ENCODE measurements at regions not wholly inside any gene's neighbourhood (a gene's known extent, or its start where the extent isn't known, plus 50 kb on each side); places are given as distances from the start of the nearest gene placed in this dataset.

GRCh38 chr2:100643467-100643866, 80.7 kb downstream of the PDCL3 start:
- H3K27ac ChIP-seq (ENCODE audit: low read depth in 1 of 2, low read length in 2 of 2), result no peak overlapping the region
- no peak for DNase-seq (ENCODE audit: low spot score)
- no peaks in the 10 kb centered on the region for H3K4me1 ChIP-seq (ENCODE audit: control insufficient read depth in 4 of 4, insufficient read depth in 4 of 4, low read length in 3 of 4)
- no peaks in the 10 kb centered on the region for H3K36me3 ChIP-seq (ENCODE audit: control insufficient read depth in 4 of 4, insufficient read depth in 3 of 4, low read depth in 1 of 4, low read length in 3 of 4)
- H3K4me3 ChIP-seq (ENCODE audit: low read depth in 1 of 3, low read length in 3 of 3), result no peak overlapping the region
- TF ChIP-seq JUND (IDR thresholded peaks at IDR 0.05) (no peak), CTCF (IDR thresholded peaks at IDR 0.05; ENCODE audit: low read depth, low read length, missing input control) (no peak), EGR1 (IDR thresholded peaks at IDR 0.05; ENCODE audit: low read depth in 2 of 2) (no peak)
- H3K9me3 ChIP-seq (ENCODE audit: control insufficient read depth in 4 of 4, low read length in 3 of 4), result no peaks in the 10 kb centered on the region
- WGBS, result 84% methylated on average over 3 of the region's 3 CpGs
- H3K9ac ChIP-seq (ENCODE audit: low read depth in 1 of 2, low read length in 2 of 2), result no peak overlapping the region
- peaks cover 0 to 4% (median 2%) of the 10 kb centered on the region in 4 donors for H3K27me3 ChIP-seq (ENCODE audit: control insufficient read depth in 4 of 4, insufficient read depth in 4 of 4, low read length in 3 of 4)

DNA sequence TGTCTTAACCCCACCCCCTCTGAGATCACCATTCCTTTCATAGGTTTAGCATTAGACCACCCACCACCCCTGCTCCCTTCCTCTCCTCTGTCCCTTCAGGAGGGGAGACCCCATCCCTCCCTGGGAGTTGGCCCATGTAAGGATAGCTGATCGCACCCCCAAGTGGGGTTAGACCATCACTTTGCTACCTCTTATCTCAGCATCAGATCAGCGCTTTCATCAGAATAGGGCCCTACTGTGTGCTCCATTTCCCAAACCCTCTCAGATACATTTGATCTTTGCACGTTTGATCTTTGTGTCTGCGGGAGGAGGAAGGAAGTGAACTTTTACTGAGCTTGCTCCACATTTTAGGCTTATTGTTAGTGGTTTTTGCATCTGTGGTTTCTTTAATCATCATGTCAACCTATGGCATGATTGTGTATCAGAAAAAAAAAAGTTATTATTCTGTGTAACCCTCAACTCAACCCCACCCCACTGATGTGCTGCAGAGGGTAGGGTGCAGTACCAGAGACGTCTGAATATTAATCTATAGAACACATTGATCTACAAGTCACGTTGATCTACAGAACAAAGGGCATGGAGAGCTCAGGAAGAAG, 81.2 kb downstream of the PDCL3 start:
- WGBS, result 67% methylated on average over 6 of the region's 6 CpGs
- Histone ChIP-seq H3K27ac (ENCODE audit: low read depth in 1 of 2, low read length in 2 of 2) (no peak overlapping the region), H3K4me1 (ENCODE audit: control insufficient read depth in 4 of 4, insufficient read depth in 4 of 4, low read length in 3 of 4) (no peaks in the 10 kb centered on the region), H3K4me3 (ENCODE audit: low read depth in 1 of 3, low read length in 3 of 3) (no peak overlapping the region), H3K36me3 (ENCODE audit: control insufficient read depth in 4 of 4, insufficient read depth in 3 of 4, low read depth in 1 of 4, low read length in 3 of 4) (no peaks in the 10 kb centered on the region), H3K27me3 (ENCODE audit: control insufficient read depth in 4 of 4, insufficient read depth in 4 of 4, low read length in 3 of 4) (peaks cover 0 to 4% (median 2%) of the 10 kb centered on the region in 4 donors), H3K9me3 (ENCODE audit: control insufficient read depth in 4 of 4, low read length in 3 of 4) (no peaks in the 10 kb centered on the region), H3K9ac (ENCODE audit: low read depth in 1 of 2, low read length in 2 of 2) (no peak overlapping the region)
- no peak for DNase-seq (ENCODE audit: low spot score)
- TF ChIP-seq NR2F2 (IDR thresholded peaks at IDR 0.05), result no peak
- no peak for TF ChIP-seq HNF4A (conservative IDR thresholded peaks at IDR 0.05)
- TF ChIP-seq CTCF (IDR thresholded peaks at IDR 0.05; ENCODE audit: low read depth, low read length, missing input control), result no peak
- no peak for TF ChIP-seq RAD21 (IDR thresholded peaks at IDR 0.05)
- TF ChIP-seq RXRA (IDR thresholded peaks at IDR 0.05), result no peak
- no peak for TF ChIP-seq GABPA (IDR thresholded peaks at IDR 0.05 in 1 of 2, conservative IDR thresholded peaks at IDR 0.05 in 1 of 2)
- TF ChIP-seq JUND (IDR thresholded peaks at IDR 0.05), result no peak
- TF ChIP-seq HNF4G (IDR thresholded peaks at IDR 0.05), result no peak
- TF ChIP-seq YY1 (IDR thresholded peaks at IDR 0.05), result no peak
- no peak for TF ChIP-seq ATF3 (IDR thresholded peaks at IDR 0.05)
- no peak for TF ChIP-seq SP1 (IDR thresholded peaks at IDR 0.05)
- no peak for TF ChIP-seq EGR1 (IDR thresholded peaks at IDR 0.05; ENCODE audit: low read depth in 2 of 2)
- TF ChIP-seq MAX (IDR thresholded peaks at IDR 0.05), result no peak
- TF ChIP-seq REST (IDR thresholded peaks at IDR 0.05), result no peak
- no peak for TF ChIP-seq FOXA1 (IDR thresholded peaks at IDR 0.05)
